ENCODE measurements at regions not wholly inside any gene's neighbourhood (a gene's known extent, or its start where the extent isn't known, plus 50 kb on each side); places are given as distances from the start of the nearest gene placed in this dataset.

DNA sequence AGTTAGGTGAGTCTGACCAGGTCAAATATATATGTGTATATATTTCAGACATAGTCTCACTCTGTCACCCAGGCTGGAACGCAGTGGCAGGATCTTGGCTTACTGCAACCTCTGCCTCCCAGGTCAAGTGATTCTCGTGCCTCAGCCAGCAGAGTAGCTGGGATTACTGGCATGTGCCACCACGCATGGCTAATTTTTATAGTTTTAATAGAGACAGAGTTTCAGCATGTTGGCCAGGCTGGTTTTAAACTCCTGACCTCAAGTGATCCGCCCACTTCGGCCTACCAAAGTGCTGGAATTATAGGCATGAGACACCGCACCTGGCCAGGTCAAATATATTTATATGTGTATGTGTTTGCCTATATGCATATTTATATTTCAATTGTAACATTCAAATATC lies 581.5 kb upstream of the B3GALT2 start:
- Histone ChIP-seq H3K9me2 (ENCODE audit: insufficient read depth) (no peaks in the 10 kb centered on the region), H3K27ac (ENCODE audit: low read depth, low read length) (no peak overlapping the region), H3K27me3 (ENCODE audit: insufficient read depth, low read length) (no peaks in the 10 kb centered on the region), H4K20me1 (ENCODE audit: insufficient read depth) (no peaks in the 10 kb centered on the region), H3K36me3 (ENCODE audit: control insufficient read depth in 1 of 2, insufficient read depth in 2 of 2, low read length in 2 of 2) (no peaks in the 10 kb centered on the region), H2AFZ (ENCODE audit: low read depth, low read length, poor library complexity, severe bottlenecking) (no peak overlapping the region), H3K4me1 (ENCODE audit: control insufficient read depth in 1 of 2, insufficient read depth in 2 of 2, low read length in 2 of 2) (peaks cover 4 to 5% of the 10 kb centered on the region in 2 experiments; a peak in 1 of 4 replicates), H3K4me3 (replicated peaks in 1 of 2; ENCODE audit: low read depth in 1 of 2, low read length in 2 of 2) (no peak overlapping the region), H3K9me3 (ENCODE audit: control insufficient read depth in 1 of 2, insufficient read depth in 1 of 2, low read depth in 1 of 2, low read length in 2 of 2) (no peaks in the 10 kb centered on the region), H3K79me2 (ENCODE audit: insufficient read depth, low read length) (no peaks in the 10 kb centered on the region), H3K9ac (ENCODE audit: low read length) (no peak overlapping the region), H3K4me2 (ENCODE audit: low read length) (no peak overlapping the region)
- ChIA-PET CTCF (no interaction called here), POLR2A (no interaction called here), RAD21 (ENCODE audit: low non-redundant PET in 1 of 2, low total read pairs in 2 of 2, uncharacterized antibody in 2 of 2, unreplicated experiment in 2 of 2) (no interaction called here)
- BruUV-seq (replicated peaks) = no TSS peak
- intact Hi-C loops (cut with micrococcal nuclease) = no loop called here
- TF ChIP-seq RAD21 (IDR thresholded peaks at IDR 0.05; ENCODE audit: low read depth) (no peak), SP1 (IDR thresholded peaks at IDR 0.05; ENCODE audit: low read depth) (no peak), YY1 (IDR thresholded peaks at IDR 0.05; ENCODE audit: extremely low read depth, insufficient replicate concordance, low read depth, low read length) (no peak), POLR2A (IDR thresholded peaks at IDR 0.05; ENCODE audit: borderline replicate concordance, extremely low read depth, insufficient read depth, insufficient read length) (no peak), ATF3 (IDR thresholded peaks at IDR 0.05) (no peak), ZNF274 (IDR thresholded peaks at IDR 0.05; ENCODE audit: low read depth, low read length) (no peak), ZFX (IDR thresholded peaks at IDR 0.05) (no peak), CBX3 (IDR thresholded peaks at IDR 0.05; ENCODE audit: low read depth) (no peak), SRF (IDR thresholded peaks at IDR 0.05; ENCODE audit: low read depth) (no peak), CTCF (IDR thresholded peaks at IDR 0.05 in 2 of 3, conservative IDR thresholded peaks at IDR 0.05 in 1 of 3; ENCODE audit: borderline replicate concordance in 1 of 3, insufficient read depth in 1 of 3, low read depth in 2 of 3, low read length in 2 of 3) (no peak), EZH2phosphoT487 (IDR thresholded peaks at IDR 0.05; ENCODE audit: borderline replicate concordance) (no peak), ELF1 (IDR thresholded peaks at IDR 0.05; ENCODE audit: borderline replicate concordance, low read depth) (no peak), CEBPB (IDR thresholded peaks at IDR 0.05; ENCODE audit: low read depth) (no peak), SIN3A (IDR thresholded peaks at IDR 0.05; ENCODE audit: low read depth) (no peak), TCF7L2 (IDR thresholded peaks at IDR 0.05; ENCODE audit: borderline replicate concordance, extremely low read depth, insufficient read depth, insufficient read length) (no peak), JUND (IDR thresholded peaks at IDR 0.05) (no peak)
- ATAC-seq (no peak), DNase-seq (ENCODE audit: low read depth, low spot score) (no peak)

Measured in HCT116 (cell line).